HL-60 (cell line): ENCODE measurements at regions not wholly inside any gene's neighbourhood (a gene's known extent, or its start where the extent isn't known, plus 50 kb on each side); places are given as distances from the start of the nearest gene placed in this dataset.

Source experiments
- DNase-seq, 2 experiments: peaks; one replicate each; pipeline ENCODE4 v3.0.0-alpha.2; 2010 to 2020; ENCODE audit warnings: low read depth in 1 of 2, low spot score in 1 of 2
- H3K27ac ChIP-seq: fragments of 250-450 bp; sonication (Bioruptor Pico); replicated peaks from 2 replicates; pipeline ENCODE4 v1.5.1; 2020; ENCODE audit warnings: mild to moderate bottlenecking, moderate library complexity
- H3K27me3 ChIP-seq: fragments of 250-450 bp; sonication (Bioruptor Pico); 2 replicates; pipeline ENCODE4 v1.5.1; 2021; ENCODE audit warnings: mild to moderate bottlenecking, moderate library complexity; ENCODE audit not compliant: insufficient read depth, poor library complexity, severe bottlenecking
- H3K4me3 ChIP-seq: replicated peaks from 2 replicates; pipeline ENCODE4 v1.5.1; 2011; ENCODE audit warnings: mild to moderate bottlenecking, control low read depth, low read length; ENCODE audit not compliant: insufficient read depth
- CTCF ChIP-seq: IDR thresholded peaks from one replicate; pipeline ENCODE4 v1.5.1; 2011; ENCODE audit warnings: low read length, control low read depth, inconsistent platforms; ENCODE audit not compliant: insufficient read depth
- GABPA ChIP-seq: IDR thresholded peaks from 2 replicates; pipeline ENCODE4 v1.6.1; 2012; ENCODE audit warnings: low read depth
- POLR2AphosphoS5 ChIP-seq: IDR thresholded peaks from 2 replicates; pipeline ENCODE4 v1.6.1; 2012; ENCODE audit warnings: low read depth
- REST ChIP-seq: IDR thresholded peaks from 2 replicates; pipeline ENCODE4 v1.6.1; 2012; ENCODE audit warnings: low read depth; ENCODE audit not compliant: insufficient replicate concordance
- SPI1 ChIP-seq: IDR thresholded peaks from 2 replicates; pipeline ENCODE4 v1.6.1; 2012; ENCODE audit warnings: low read depth, mild to moderate bottlenecking, borderline replicate concordance

GRCh38 chr21:20086508-20086907 lies 911.7 kb upstream of the NCAM2 start:
- DNase-seq, result no peak
- no peak for TF ChIP-seq REST
- no peak for TF ChIP-seq POLR2AphosphoS5
- no peak for TF ChIP-seq CTCF
- no peak for TF ChIP-seq GABPA
- TF ChIP-seq SPI1, result no peak
- H3K27ac ChIP-seq, result no peak overlapping the region
- H3K4me3 ChIP-seq, result no peak overlapping the region
- H3K27me3 ChIP-seq, result no peaks in the 10 kb centered on the region

GRCh38 chr21:20106368-20106767 lies 891.8 kb upstream of the NCAM2 start:
- Histone ChIP-seq H3K4me3 (no peak overlapping the region), H3K27ac (no peak overlapping the region), H3K27me3 (no peaks in the 10 kb centered on the region)
- TF ChIP-seq SPI1, result no peak
- TF ChIP-seq CTCF, result no peak
- TF ChIP-seq POLR2AphosphoS5, result no peak
- no peak for TF ChIP-seq REST
- no peak for TF ChIP-seq GABPA
- no peak for DNase-seq

- DNase-seq, result no peak
- Histone ChIP-seq H3K27ac (no peak overlapping the region), H3K4me3 (no peak overlapping the region), H3K27me3 (no peaks in the 10 kb centered on the region)
- TF ChIP-seq POLR2AphosphoS5 (no peak), CTCF (no peak), REST (no peak), SPI1 (no peak), GABPA (no peak)
These were observed 890.2 kb upstream of the NCAM2 start for GRCh38 chr21:20108016-20108415.
